GM21619 (cell line): ENCODE measurements at regions not wholly inside any gene's neighbourhood (a gene's known extent, or its start where the extent isn't known, plus 50 kb on each side); places are given as distances from the start of the nearest gene placed in this dataset.

Source experiments
- ATAC-seq: cut with Tn5 transposase; IDR thresholded peaks from one replicate; pipeline ENCODE4 v1.9.1; 2021; ENCODE audit not compliant: unreplicated experiment

DNA sequence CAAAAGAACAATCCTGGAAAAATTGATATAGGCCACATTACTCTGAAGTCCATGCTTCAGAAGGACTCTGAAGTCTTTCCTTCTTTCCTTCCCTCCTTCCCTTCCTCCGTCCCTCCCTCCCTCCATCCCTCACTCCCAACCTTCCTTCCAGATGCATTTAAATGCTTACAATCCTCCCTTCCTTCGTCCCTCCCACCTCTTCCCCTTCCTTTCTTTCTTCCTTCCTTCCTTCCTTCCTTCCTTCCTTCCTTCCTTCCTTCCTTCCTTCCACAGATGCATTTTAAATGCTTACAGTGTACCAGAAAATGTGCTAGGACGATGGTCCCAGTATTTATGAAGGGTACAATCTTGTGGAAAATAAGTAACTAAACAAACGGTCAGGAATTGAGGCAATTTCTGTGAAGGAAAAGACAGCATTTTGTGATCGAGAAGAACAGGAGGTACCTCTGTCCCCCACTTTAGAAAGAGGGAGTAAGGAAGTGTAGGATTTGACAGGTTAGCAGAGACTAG is 181.3 kb upstream of the TUT7 start:
- ATAC-seq: no peak

DNA sequence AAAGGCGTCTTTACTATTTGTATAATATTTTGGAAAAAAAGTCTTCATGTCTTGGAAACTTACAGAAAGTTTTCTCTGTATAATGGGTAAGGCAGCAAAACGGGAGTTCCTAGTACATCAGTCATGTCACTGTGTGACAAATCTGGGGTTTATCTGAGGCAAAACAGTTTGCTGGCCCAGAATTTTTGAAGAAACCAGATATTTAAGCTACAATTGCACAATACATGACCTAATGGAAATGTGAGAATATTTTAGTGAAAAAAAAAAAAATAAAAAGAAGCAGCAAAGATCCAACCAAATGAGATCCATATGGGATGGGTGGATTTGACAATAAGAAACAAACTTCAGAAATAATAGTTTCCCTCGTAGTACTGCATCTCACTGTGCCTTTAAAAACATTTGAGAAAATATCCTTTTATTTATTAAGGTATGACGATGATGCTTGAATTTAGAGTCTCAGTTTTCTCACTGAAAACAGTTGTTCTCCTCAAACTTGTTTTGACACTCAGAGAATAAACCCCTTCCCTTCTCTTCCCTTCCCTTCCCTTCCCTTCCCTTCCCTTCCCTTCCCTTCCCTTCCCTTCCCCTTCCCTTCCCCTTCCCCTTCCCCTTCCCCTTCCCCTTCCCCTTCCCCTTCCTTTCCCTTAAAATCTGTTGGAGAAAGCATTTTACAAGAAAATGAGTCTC is 180.5 kb upstream of the TUT7 start:
- no peak for ATAC-seq

DNA sequence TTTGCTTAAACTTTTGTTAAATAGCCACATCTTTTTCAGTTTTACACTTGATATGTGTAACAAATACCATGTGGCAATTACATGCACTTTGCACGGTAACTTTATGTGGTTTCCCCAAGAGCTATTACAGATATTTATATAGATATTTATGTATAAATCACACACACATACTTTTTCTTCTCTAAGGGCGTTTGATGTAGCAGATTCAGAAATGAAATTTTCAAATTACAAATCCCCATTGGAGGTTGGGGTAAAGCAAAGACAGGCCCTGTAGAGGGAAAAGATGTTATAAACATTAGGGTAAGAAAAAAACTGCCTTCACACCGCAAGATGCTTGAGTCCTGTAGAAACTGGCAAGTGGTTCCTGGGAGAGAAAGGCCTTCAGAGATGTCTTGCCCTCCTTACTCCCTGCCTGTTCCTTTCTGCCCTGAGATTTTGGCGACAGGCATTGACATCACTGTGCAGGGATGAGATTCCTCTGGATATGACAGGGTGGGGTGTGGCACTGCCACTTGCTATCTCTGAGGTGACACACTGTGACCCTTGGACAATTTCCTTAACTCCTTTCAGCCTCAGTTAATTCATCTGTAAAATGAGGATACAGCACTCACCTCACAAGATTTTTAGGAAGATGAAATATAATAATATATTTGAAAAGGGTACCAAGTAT is 177.9 kb upstream of the TUT7 start:
- ATAC-seq: no peak

DNA sequence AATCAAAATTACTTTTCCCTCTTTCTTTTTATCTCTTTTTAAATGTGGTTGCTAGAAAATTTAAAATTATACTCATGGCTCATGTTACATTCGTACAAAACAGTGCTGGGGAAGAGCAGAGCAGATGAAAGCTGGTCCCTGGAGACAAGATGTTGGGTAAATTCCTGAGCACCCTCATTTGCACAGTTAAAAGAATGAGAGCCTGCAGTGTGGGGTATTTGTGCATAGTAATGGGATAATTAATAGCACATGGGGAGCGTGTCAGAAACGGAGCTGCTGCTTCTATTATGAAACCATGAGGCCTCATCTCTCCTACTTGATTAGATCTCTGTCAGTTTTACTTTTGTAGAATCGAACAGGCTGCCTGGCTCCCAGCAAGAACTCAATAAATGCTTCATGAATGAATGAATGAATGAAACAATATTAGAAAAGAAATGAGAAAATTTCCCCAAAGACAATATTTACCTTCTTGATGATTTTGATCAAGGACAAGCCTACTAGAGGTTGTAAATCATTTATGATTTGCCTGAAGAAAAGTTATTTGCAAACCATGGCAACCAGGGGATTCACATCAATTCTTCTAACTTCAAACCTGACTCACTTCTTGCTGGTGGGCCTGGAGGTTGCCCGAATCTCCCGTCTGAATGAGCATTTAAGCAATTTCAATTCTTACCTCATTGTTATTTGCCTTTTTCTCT is 177.2 kb upstream of the TUT7 start:
- ATAC-seq: no peak

DNA sequence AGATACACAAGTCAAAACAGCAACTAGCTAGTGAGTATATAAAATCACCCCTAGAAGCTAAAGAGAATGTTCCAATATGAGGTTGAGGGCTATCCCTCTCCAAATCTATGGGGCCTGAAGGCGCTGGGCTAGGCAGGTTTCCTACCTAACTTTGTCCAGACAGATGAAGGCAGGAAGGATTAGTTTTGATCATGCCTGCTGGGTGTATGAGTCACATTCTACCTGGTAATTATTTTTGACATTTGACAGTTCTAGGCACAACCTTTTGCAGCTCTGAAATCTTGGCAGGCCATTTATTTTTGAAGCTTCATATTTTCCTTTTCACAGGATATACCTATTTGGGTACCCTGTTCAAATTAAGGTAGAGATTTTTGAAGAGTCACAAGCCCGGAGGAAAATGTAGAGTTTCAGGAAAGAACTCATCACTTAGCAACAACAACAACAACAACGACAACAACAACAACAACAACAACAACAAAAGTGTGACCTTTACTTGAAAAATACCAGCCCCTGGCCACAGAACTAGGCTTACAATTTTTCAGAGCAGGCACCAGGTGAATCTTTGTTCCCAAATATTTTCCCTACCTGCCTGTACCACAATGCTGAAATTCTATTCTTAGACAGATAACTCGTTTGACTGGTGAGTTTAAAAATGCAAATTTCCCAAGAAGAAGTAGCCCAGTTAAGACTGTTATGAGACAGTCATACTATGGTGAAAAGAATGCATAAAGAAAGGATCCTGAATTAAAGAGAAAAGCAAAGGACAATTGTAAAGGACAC is 175.5 kb upstream of the TUT7 start:
- no peak for ATAC-seq

DNA sequence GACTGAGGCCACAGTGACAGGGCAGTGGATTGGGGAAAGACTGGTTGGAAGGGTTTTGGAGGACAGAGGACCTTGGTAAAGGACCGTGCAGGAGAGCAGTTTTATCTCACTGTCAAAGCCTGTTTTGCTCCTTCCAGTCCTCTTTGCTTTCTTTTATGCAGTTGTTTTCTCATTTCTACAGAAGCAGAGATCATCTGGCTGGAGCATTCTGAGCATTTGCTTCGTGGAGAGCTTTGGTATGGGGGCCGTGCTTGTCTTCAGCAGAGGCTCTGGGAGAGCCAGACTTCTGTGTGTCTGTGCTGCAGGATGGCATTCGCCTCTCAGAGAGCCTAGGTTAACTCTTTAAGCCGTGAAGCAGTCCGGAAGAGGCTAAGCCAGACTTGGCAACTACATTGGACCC is 171.8 kb upstream of the TUT7 start:
- ATAC-seq: no peak

DNA sequence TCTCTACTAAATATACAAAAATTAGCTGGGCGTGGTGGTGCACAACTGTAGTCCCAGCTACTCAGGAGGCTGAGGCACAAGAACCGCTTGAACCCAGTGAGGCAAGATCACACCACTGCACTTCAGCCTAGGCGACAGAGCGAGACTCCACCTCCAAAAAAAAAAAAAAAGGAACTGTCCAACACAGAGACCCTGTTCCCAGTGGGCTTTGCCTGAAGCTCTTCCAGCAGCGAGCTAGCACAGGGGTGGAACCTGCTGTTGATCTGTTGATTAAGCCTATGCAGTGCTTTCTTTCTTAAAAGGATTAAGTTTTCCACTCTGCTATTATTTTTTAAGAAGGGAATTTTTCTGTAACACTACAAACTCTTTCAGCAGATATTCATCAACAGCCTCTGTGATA is 171.0 kb upstream of the TUT7 start:
- ATAC-seq: no peak

DNA sequence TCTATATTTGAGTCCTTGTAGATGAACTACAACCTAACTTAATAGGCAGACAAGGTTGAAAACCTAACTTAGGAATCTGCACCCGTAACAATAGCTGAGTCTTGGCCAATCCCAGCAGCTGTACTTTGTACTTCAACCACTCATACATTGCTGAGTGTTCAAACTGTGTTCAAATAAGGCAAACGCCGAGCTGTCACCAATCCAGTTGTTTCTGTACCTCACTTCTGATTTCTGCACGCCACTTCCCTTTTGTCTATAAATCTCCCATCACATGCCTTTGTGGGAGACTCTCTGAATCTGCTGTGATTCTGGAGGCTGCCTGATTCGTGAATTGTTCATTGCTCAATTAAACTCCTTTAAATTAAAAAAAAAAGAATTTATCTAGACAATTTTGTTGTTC is 167.8 kb upstream of the TUT7 start:
- no peak for ATAC-seq

DNA sequence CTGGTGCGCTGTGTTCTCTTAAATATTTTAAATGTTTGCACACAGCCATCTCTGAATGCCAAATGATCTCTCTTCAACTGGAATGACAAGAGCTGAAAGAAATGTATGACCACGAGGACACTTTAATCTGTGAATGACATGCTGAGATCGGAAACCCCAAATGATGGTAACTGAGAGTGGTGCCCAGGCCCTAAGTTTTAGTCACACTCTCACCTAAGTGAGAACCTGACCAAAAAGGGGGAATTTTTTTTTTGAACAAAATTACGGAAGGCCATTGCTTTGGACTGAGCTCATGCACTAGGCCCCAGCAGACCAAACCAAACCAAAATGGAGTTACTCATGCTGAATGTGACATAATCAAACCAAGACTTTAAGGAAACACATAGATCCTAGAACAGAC is 167.1 kb upstream of the TUT7 start:
- ATAC-seq: no peak

DNA sequence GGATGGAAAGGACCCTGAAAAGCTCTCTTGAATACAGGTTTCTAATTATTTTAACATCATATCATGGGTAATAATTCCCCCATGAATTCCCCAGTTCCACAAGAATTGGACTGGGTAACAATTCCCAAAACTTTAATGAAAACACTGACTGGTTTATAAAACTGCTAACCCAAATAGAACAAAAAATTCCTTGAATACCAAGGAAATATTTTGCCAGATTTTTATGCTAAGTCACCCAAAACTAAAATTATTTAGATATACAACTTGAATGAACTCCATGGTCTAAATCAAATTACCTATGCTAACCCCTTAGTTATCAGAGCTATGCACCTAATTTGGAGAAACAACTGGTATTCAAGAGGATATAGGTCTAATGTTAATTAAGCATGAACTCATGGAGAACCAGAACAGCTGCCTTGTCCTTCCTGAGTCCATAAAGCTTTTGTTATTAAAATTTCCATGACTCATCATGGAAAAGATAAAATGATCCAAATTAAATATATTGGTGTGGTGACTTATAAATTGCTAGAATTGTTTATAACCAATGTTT is 164.9 kb upstream of the TUT7 start:
- ATAC-seq: no peak

DNA sequence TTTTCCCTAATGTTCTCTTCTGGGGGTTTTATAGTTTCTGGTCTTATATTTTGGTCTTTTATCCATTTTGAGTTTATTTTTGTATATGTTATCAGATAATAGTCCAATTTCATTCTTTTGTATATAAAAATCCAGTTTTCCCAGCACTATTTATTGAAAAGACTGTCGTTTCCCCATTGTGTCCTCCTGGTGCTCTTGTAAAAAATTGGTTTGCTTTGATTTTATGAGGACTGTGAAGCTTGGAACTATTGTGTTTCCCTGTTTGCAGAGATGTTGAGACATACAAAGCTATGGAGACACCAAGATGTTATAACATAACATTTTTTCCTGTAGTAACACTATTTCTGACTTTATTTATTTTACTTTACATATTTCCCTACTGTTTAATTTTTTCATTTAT is 163.3 kb upstream of the TUT7 start:
- ATAC-seq: no peak

DNA sequence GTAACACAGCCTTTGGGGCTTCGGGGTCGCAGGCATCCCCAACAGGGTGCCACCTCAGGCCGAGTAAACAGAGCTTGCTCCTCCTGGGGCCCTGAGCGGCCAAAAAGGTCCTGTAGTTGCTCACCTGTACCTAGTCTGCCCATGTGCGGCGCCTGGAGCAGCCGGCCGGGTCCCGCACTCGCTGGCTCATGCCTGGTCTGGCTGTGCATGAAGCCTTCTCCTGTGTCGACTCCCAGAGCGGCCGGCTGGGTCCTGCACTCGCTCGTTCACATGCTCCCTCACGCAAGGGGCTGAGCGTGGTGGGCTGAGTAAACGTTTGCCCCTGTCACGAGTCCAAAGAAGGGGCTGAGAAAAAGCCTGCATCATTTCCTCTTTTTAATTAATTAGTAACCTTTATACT is 162.4 kb upstream of the TUT7 start:
- ATAC-seq: no peak

DNA sequence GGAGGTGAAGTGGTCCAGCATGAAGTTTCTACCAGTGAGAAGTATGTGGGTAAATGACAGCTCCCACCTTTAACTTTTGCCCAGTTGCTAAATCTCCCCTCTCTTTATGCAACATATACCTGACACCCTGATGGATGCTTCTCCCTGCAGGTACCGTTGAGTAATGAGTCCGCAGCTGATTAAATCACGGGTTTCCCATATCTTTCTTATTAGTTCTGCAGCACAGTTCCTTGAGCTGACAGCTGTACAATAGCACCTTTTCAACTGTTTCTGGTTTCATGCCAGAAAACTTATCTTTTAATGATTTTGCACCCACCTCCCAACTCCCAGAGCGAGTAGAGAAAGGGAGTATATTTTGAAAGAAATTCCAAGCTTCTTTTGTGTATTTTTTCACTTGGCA is 161.0 kb upstream of the TUT7 start:
- ATAC-seq: no peak

DNA sequence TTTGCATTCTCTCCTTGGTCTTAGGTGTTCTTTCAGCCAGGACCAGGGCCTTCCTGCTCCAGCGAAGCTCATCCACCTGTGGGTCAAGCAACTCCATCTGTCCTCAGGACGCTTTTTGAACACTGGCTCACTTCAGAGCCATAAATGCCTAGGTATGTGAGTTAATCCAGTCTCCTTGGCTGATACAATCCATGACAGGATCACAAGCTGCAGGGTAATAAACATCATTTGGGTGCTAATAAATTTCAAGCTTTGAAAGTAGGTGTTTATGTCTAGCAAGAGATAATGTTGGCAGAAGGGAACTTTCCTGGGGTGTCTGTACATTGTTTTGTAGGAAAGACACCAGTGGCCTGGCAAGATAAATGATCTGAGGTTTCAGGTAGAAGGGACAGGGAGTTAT is 159.2 kb upstream of the TUT7 start:
- ATAC-seq: no peak

DNA sequence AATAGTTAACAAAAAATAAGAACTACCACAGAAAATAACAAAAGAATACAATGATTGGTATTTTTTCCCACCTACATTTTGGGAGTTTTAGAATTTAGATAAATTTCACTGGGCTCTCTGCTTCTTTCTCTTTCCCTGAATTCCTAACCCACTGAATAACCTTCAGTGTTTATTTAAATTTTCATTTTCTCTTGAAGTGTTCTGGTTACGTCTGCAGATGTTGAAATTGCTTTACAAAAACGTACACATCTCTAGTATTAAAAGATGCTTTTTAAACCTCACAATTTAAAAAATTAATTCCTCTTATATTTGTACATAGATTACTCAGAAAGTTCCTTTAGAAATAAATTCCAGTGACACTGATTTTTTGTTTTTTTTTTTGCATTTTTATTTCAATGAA is 158.7 kb upstream of the TUT7 start:
- no peak for ATAC-seq

DNA sequence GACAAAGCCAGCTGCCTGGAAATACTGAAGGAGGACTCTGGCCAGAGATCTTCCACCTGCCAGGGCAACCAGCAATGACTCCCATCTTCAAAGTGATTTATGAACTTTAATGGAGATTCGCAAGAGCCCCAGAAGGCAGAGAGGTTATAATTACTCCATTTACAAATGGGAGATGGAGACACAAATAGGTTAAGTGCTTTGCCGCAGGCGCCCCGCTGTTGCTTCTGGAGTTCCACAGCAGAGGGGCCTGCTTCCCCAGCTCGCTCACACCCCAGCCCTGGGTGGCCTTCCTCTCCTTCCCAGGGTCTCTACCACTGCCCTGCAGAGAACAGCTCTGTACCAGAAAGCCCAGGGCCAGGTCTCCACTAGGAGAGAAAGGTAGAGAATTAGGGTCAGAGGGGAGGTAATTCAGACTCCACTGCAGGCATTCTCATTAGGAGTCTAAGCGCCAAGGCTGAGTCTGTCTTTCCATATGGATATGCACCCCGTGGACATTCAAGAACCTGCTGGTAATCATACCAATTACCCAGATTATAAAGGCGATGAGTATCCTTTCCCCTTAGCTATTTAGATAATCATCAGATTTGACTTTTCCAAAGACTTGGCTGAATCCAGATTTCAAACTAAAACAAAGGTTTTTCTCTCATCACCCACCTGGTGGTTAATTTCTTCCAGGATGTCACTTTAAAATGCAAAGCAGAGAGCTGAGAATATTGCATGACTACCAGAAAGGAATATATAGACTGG is 157.6 kb upstream of the TUT7 start:
- ATAC-seq: no peak

DNA sequence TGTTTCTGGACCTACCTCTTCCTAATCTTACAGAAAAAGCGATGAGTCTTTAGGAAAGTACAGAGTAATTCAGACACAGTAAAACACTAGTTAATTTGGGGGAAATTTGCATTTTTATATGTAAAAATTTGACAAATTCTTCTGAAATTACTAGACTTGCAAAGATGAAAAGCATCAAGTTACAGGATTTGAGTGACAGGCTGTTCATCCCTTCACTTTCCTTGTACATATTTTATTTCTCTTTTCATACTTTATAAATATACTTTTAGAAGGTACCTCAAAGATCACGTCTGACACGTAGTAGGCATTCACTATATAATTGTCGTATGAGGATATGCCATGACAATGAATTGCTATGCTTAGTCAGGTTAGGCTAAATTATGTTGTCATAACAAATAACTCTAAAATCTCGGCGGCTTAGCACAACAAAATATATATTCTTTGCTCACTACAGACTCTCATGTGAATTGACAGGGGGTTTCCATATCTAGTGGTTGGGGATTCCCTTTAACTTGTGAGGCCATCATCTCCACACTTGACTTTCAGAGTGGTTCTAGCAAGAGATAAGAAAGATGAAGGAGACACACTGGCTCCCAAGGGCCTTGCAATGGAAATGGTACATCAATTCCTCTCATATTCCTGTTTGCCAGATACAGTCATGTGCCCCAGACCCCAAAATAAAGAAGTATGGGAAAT is 154.1 kb upstream of the TUT7 start:
- ATAC-seq: no peak

DNA sequence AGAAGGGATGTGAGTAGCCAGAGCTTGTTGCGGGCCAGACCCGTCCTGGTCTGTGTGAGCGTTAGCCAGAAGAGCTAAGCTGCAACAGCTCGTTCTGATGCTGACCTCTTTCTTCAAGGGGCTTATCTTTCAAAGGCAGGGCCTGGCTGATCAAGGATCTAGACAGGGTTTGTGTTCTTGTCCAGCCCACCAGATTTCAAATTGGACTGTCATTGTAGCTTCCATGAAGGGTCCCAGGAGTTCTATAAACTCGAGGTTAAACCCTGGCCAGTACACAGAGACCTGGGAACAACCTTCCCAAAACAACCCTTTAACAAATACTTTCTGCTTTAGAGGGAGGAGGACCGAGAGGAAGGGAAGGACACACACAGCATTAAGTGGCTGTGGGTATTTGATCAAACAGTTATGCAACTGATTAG is 153.0 kb upstream of the TUT7 start:
- no peak for ATAC-seq

DNA sequence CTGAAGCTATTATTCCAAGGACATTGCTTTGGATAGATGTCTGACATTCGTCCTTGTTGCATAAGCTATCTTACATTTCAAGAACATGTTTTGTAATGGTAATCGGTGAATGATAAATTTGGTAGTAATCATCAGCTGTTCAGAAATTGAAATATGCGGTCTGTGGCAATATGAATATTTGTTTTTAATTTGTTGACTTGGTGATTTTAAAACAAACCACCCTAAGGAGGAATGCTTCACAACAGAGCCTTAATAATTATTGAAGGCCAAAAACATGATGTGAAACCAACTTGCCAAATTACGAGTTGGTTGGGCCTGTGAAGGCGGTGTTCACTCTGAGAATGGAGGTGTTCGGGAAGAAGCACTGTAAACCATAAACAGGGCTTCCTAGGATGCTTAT is 149.7 kb upstream of the TUT7 start:
- no peak for ATAC-seq

DNA sequence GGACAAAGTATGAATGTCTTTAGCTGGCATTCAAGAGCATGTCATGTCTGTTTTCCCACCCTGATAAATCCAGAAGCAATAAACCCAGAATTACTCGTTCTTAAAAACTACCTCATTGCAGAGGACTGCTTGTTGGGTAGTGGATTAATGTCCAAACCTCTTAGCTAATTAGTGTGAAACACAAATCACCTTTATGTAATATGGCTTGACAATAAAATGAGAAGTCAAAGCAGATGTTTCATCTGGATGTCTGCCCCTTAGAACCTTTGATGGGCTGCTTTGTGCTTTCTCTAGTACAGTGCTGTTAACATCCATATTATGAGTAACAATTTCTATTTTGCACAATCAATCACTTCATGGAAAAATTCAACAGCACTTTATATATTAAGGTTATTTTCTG is 149.1 kb upstream of the TUT7 start:
- ATAC-seq: no peak
